ENCODE measurements at regions not wholly inside any gene's neighbourhood (a gene's known extent, or its start where the extent isn't known, plus 50 kb on each side); places are given as distances from the start of the nearest gene placed in this dataset.
"Not testable (repeated sequence)": the region's sequence is repeated elsewhere in the genome, so short reads cannot be mapped to it uniquely, and the experiment has no call there.

DNA sequence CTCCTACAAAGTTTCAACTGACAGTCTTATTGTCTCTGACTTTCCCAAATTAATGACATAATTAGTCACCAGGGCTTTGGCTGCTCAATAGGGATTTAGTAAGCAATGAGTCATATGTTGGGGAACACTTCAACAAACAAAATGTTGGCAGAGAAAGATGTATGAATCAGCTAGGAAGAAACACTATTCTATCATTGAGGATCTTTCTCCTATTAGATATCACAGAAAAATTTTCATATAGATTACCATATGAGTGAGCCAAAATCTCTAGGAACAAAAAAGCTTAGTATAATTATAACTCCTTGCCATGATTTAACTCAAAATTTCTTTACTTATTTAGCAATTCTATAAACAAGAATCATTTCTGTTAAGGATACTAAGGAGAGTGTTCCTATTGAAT lies 286.3 kb upstream of the PRSS16 start:
- TF ChIP-seq, protein P1, sequence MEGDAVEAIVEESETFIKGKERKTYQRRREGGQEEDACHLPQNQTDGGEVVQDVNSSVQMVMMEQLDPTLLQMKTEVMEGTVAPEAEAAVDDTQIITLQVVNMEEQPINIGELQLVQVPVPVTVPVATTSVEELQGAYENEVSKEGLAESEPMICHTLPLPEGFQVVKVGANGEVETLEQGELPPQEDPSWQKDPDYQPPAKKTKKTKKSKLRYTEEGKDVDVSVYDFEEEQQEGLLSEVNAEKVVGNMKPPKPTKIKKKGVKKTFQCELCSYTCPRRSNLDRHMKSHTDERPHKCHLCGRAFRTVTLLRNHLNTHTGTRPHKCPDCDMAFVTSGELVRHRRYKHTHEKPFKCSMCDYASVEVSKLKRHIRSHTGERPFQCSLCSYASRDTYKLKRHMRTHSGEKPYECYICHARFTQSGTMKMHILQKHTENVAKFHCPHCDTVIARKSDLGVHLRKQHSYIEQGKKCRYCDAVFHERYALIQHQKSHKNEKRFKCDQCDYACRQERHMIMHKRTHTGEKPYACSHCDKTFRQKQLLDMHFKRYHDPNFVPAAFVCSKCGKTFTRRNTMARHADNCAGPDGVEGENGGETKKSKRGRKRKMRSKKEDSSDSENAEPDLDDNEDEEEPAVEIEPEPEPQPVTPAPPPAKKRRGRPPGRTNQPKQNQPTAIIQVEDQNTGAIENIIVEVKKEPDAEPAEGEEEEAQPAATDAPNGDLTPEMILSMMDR (IDR thresholded peaks at IDR 0.05) = not testable (repeated sequence)
- TF ChIP-seq POLR2A (IDR thresholded peaks at IDR 0.05) = not testable (repeated sequence)

All from ovary (tissue), 3 donors.